DOHH2 (cell line): ENCODE measurements at regions not wholly inside any gene's neighbourhood (a gene's known extent, or its start where the extent isn't known, plus 50 kb on each side); places are given as distances from the start of the nearest gene placed in this dataset.
"Not testable (repeated sequence)": the region's sequence is repeated elsewhere in the genome, so short reads cannot be mapped to it uniquely, and the experiment has no call there.

Experiments used
- H3F3A ChIP-seq: fragments of 200-600 bp; sonication (generic), shearing (Covaris generic); 2 replicates; pipeline ENCODE4 v1.6.0; 2016; ENCODE audit warnings: antibody characterized with exemption, mild to moderate bottlenecking; ENCODE audit not compliant: control insufficient read depth, insufficient read depth
- H3K27ac ChIP-seq: fragments of 200-600 bp; sonication (generic); 2 replicates; pipeline ENCODE4 v1.5.1; 2014; ENCODE audit warnings: low read depth, mild to moderate bottlenecking, low read length, moderate library complexity
- H3K27me3 ChIP-seq: fragments of 200-600 bp; sonication (generic); 2 replicates; pipeline ENCODE4 v1.6.1; 2014; ENCODE audit warnings: mild to moderate bottlenecking, low read length, mixed read lengths; ENCODE audit not compliant: control insufficient read depth
- H3K36me3 ChIP-seq: fragments of 200-600 bp; sonication (generic); 2 replicates; pipeline ENCODE4 v1.6.1; 2014; ENCODE audit warnings: mild to moderate bottlenecking, low read length, moderate library complexity, mixed read lengths; ENCODE audit not compliant: control insufficient read depth
- H3K4me1 ChIP-seq: fragments of 200-600 bp; sonication (generic); 2 replicates; pipeline ENCODE4 v1.6.1; 2014; ENCODE audit warnings: mild to moderate bottlenecking, low read length, mixed read lengths; ENCODE audit not compliant: control insufficient read depth
- H3K4me2 ChIP-seq: fragments of 200-600 bp; sonication (generic); 2 replicates; pipeline ENCODE4 v1.6.0; 2014; ENCODE audit warnings: mild to moderate bottlenecking, low read length, moderate library complexity
- H3K4me3 ChIP-seq: fragments of 200-600 bp; sonication (generic); 2 replicates; pipeline ENCODE4 v1.5.1; 2014; ENCODE audit warnings: mild to moderate bottlenecking, low read length, mixed read lengths
- H3K79me2 ChIP-seq: fragments of 200-600 bp; sonication (generic); 2 replicates; pipeline ENCODE4 v1.6.1; 2014; ENCODE audit warnings: mild to moderate bottlenecking, low read length, mixed read lengths; ENCODE audit not compliant: control insufficient read depth
- H3K9me2 ChIP-seq: fragments of 200-600 bp; sonication (generic); replicated peaks from 2 replicates; pipeline ENCODE4 v1.6.1; 2014; ENCODE audit warnings: mild to moderate bottlenecking, low read length, mixed read lengths; ENCODE audit not compliant: control insufficient read depth
- H3K9me3 ChIP-seq: fragments of 200-600 bp; sonication (generic); 2 replicates; pipeline ENCODE4 v1.6.1; 2014; ENCODE audit warnings: antibody characterized with exemption, low read length, mixed read lengths; ENCODE audit not compliant: control insufficient read depth, insufficient read depth
- H4K20me1 ChIP-seq: fragments of 200-600 bp; sonication (generic); 2 replicates; pipeline ENCODE4 v1.6.0; 2014; ENCODE audit warnings: low read depth, mild to moderate bottlenecking, antibody characterized with exemption, low read length, moderate library complexity; ENCODE audit not compliant: control insufficient read depth, insufficient read depth
- EZH2phosphoT487 ChIP-seq: fragments of 200-600 bp; sonication (generic); IDR thresholded peaks from 2 replicates; pipeline ENCODE4 v1.6.1; 2017; ENCODE audit warnings: borderline replicate concordance, mild to moderate bottlenecking, antibody characterized with exemption, low read length, moderate library complexity, mixed read lengths
- TF ChIP-seq, protein P1 (sequence below): fragments of 200-600 bp; sonication (generic); IDR thresholded peaks from one replicate; pipeline ENCODE4 v1.5.1; 2014; ENCODE audit warnings: antibody characterized with exemption, mild to moderate bottlenecking, low read depth, low read length; ENCODE audit not compliant: poor library complexity, severe bottlenecking

DNA sequence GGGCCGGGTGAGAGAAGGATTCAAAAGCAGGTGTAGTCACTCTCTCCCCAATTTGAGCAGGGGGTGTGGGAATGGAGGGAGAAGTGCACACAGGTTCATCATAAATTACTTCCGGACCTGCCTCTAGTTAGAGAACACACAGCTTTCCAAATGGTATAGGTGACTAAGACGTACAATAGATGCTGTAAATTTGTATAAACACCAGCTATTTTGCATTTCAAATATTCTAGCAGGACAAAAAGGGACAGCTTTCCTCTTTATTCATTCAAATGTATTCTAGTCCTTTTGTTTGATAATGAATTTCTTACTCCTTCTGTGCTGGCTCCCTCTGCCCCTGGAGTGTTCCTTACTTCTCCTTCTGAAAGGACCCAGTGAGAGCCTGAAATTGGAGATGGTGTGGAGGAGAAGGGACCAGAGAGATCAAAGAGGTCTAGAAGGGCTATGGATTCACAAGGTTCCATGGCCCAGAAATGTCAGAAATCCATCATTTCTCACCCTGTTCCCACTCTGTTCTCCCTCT is 53.2 kb upstream of the SH3BP4 start:
- no peaks in the 10 kb centered on the region for H3K27me3 ChIP-seq
- TF ChIP-seq, protein P1, sequence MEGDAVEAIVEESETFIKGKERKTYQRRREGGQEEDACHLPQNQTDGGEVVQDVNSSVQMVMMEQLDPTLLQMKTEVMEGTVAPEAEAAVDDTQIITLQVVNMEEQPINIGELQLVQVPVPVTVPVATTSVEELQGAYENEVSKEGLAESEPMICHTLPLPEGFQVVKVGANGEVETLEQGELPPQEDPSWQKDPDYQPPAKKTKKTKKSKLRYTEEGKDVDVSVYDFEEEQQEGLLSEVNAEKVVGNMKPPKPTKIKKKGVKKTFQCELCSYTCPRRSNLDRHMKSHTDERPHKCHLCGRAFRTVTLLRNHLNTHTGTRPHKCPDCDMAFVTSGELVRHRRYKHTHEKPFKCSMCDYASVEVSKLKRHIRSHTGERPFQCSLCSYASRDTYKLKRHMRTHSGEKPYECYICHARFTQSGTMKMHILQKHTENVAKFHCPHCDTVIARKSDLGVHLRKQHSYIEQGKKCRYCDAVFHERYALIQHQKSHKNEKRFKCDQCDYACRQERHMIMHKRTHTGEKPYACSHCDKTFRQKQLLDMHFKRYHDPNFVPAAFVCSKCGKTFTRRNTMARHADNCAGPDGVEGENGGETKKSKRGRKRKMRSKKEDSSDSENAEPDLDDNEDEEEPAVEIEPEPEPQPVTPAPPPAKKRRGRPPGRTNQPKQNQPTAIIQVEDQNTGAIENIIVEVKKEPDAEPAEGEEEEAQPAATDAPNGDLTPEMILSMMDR, result no peak
- TF ChIP-seq EZH2phosphoT487, result no peak

DNA sequence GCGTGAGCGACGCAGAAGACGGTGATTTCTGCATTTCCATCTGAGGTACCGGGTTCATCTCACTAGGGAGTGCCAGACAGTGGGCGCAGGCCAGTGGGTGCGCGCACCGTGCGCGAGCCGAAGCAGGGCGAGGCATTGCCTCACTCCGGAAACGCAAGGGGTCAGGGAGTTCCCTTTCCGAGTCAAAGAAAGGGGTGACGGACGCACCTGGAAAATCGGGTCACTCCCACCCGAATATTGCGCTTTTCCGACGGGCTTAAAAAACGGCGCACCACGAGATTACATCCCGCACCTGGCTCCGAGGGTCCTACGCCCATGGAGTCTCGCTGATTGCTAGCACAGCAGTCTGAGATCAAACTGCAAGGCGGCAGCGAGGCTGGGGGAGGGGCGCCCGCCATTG is 63.4 kb upstream of the SH3BP4 start:
- not testable (repeated sequence) for H3K79me2 ChIP-seq, H3K36me3 ChIP-seq, H3K4me1 ChIP-seq, H3K9me3 ChIP-seq, H3K4me3 ChIP-seq, H3K27me3 ChIP-seq, H3K9me2 ChIP-seq, H3F3A ChIP-seq, H3K4me2 ChIP-seq, H4K20me1 ChIP-seq, H3K27ac ChIP-seq

More for the DNA sequence above, 53.2 kb upstream of the SH3BP4 start:
- Histone ChIP-seq H3K4me3 (no peak overlapping the region), H3K4me2 (no peak overlapping the region), H3K79me2 (no peaks in the 10 kb centered on the region), H3K4me1 (no peaks in the 10 kb centered on the region), H3K9me2 (no peaks in the 10 kb centered on the region), H4K20me1 (no peaks in the 10 kb centered on the region), H3K27ac (no peak overlapping the region), H3K9me3 (no peaks in the 10 kb centered on the region), H3K36me3 (no peaks in the 10 kb centered on the region), H3F3A (no peaks in the 10 kb centered on the region)

GRCh38 chr2:234887195-234887594 is 64.6 kb upstream of the SH3BP4 start:
- Histone ChIP-seq H3K4me2 (no peak overlapping the region), H4K20me1 (no peaks in the 10 kb centered on the region), H3F3A (no peaks in the 10 kb centered on the region), H3K4me3 (no peak overlapping the region), H3K27me3 (no peaks in the 10 kb centered on the region), H3K9me3 (no peaks in the 10 kb centered on the region), H3K9me2 (no peaks in the 10 kb centered on the region), H3K4me1 (no peaks in the 10 kb centered on the region), H3K79me2 (no peaks in the 10 kb centered on the region), H3K36me3 (no peaks in the 10 kb centered on the region), H3K27ac (no peak overlapping the region)
- no peak for TF ChIP-seq EZH2phosphoT487
- TF ChIP-seq, protein P1, result no peak

- no peak overlapping the region for H3K27ac ChIP-seq
- H3K36me3 ChIP-seq, result no peaks in the 10 kb centered on the region
These were observed 65.9 kb upstream of the SH3BP4 start for GRCh38 chr2:234885886-234886285.

More at GRCh38 chr2:234885886-234886285, 65.9 kb upstream of the SH3BP4 start:
- Histone ChIP-seq H3K9me2 (no peaks in the 10 kb centered on the region), H4K20me1 (no peaks in the 10 kb centered on the region), H3F3A (no peaks in the 10 kb centered on the region), H3K27me3 (no peaks in the 10 kb centered on the region), H3K4me2 (no peak overlapping the region), H3K4me3 (no peak overlapping the region), H3K79me2 (no peaks in the 10 kb centered on the region), H3K4me1 (no peaks in the 10 kb centered on the region), H3K9me3 (peaks cover 7% of the 10 kb centered on the region; the same call in 1 of the 2 replicates)
- no peak for TF ChIP-seq EZH2phosphoT487
